Psoas muscle (tissue), 7 donors: ENCODE measurements at regions not wholly inside any gene's neighbourhood (a gene's known extent, or its start where the extent isn't known, plus 50 kb on each side); places are given as distances from the start of the nearest gene placed in this dataset.

Source experiments
- ATAC-seq, 4 donors: fragments of 200-7000 bp; cut with Tn5 transposase; one replicate each; pipeline ENCODE4 v1.9.1; 2020; ENCODE audit warnings: moderate library complexity in 3 of 4, mild to moderate bottlenecking in 2 of 4
- DNase-seq, 2 donors: peaks; one replicate each; pipeline ENCODE4 v3.0.0-alpha.2; 2020
- H3K27ac ChIP-seq: fragments of 200-600 bp; one replicate; pipeline ENCODE4 v1.8.0; 2022
- H3K27me3 ChIP-seq, 3 donors: fragments of 200-600 bp in 1 of 3; one replicate each; pipeline versions ENCODE4 v1.6.1 to v1.8.0; 2013 to 2022; ENCODE audit warnings: low read length in 2 of 3, mild to moderate bottlenecking in 2 of 3, moderate library complexity in 1 of 3; ENCODE audit not compliant: insufficient read depth in 3 of 3
- H3K36me3 ChIP-seq, 2 donors: fragments of 200-600 bp in 1 of 2; one replicate each; pipeline versions ENCODE4 v1.6.1 to v1.8.0; 2013 to 2022; ENCODE audit warnings: low read depth in 1 of 2, mild to moderate bottlenecking in 1 of 2, moderate library complexity in 1 of 2; ENCODE audit not compliant: insufficient read depth in 1 of 2
- H3K4me1 ChIP-seq: fragments of 200-600 bp; one replicate; pipeline ENCODE4 v1.8.0; 2022
- H3K4me3 ChIP-seq: fragments of 200-600 bp; one replicate; pipeline ENCODE4 v1.8.0; 2022; ENCODE audit warnings: mild to moderate bottlenecking
- H3K9me3 ChIP-seq: fragments of 200-600 bp; one replicate; pipeline ENCODE4 v1.8.0; 2022
- CTCF ChIP-seq: fragments of 200-600 bp; IDR thresholded peaks from one replicate; pipeline ENCODE4 v1.8.0; 2022; ENCODE audit warnings: antibody characterized with exemption
- WGBS, 3 donors: extraction: QIAGEN DNeasy Blood & Tissue Kit; methylation state at CpG; one replicate each; pipeline versions ENCODE4 v1.1.6 to v1.1.7; 2013; 5-methylcytosine and 5-hydroxymethylcytosine counted together
- intact Hi-C, 2 donors: fragments of 100-400 bp; cut with DNase I; formaldehyde crosslinking; loops; one replicate each; pipeline versions ENCODE4 v1.11.0 to v1.14.2; 2022
- donor health status: healthy with polysubstance abuse.
- donor health status: DM: no; HTN: no; CAD: no; lungs with moderate emphysema.
- donor health status: Bipolar disorder and iron deficiency.
- donor health status: healthy.
- donor health status: DM: yes; HTN: yes; CAD: no.
- donor health status: DM: no; HTN: no; CAD: no.
- donor health status: DM: yes; HTN: yes; CAD: no.

DNA sequence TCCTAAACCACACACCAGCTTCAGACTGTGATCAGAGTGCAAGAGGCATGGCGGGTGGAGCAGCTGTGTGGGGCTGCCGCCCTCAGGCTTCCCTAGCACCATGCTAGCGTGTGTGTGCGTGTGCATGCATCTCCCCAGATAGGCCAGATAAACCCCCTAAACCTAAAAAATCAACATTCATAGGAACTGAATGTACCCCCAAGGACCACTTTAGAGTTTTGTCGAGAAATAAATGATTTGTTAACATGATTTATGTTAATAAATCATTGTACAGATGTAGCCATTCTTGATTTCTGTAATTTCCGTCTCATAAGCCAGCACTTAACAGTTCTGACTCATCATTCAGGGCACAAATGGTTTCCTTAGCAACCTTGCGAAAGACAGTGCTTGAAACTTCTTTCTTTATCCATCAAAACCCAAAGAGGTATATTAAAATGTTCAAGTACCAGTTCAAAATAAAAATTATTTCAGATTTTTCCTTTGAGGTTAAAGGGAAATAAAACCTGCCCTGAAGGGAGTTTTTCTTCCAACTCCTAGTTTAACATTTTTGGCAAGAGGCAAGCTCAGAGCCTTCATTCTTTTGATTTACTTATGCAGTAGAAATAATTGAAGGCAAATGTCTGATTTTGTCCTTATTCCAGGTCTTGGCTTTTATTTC is 206.2 kb upstream of the RGS6 start:
- intact Hi-C loops: no loop called here
- Histone ChIP-seq H3K4me3 (no peak overlapping the region), H3K27me3 (no peaks in the 10 kb centered on the region), H3K27ac (no peak overlapping the region), H3K4me1 (no peaks in the 10 kb centered on the region), H3K36me3 (peaks cover 0 to 5% of the 10 kb centered on the region in 2 donors), H3K9me3 (no peaks in the 10 kb centered on the region)
- DNase-seq (no peak), ATAC-seq (no peak)
- TF ChIP-seq CTCF: no peak
- WGBS, 3 donors: 78 to 82% (median 80%) methylated on average over 7 of the region's 7 CpGs

DNA sequence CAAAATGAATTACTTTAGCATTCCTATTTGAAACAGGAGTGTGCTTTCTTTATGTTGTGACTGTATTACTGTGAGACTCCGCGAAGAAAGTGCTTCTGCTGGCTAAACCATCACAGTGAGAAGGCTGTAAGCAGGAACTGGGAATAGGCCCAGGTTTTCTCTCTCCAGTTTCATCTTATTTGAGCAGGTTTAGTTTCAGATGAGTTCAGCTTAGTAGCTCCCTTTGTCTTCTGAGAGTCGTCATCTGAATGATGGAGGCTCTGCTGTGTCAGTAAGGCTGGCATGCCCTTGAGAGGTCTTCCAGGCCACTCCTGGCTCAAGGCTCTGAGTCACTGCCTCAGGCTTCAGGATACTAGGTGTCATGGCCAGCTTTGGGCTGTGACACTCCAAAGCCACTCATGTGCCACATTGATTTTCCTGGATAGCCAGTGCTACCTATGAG is 205.6 kb upstream of the RGS6 start:
- TF ChIP-seq CTCF: no peak
- H3K27ac ChIP-seq: no peak overlapping the region
- 83 to 87% (median 84%) methylated on average over 3 of the region's 3 CpGs for WGBS, 3 donors
- ATAC-seq (no peak), DNase-seq (no peak)
- intact Hi-C loops: no loop called here
- H3K36me3 ChIP-seq: peaks cover 0 to 5% of the 10 kb centered on the region in 2 donors
- H3K4me1 ChIP-seq: no peaks in the 10 kb centered on the region
- no peaks in the 10 kb centered on the region for H3K9me3 ChIP-seq
- H3K4me3 ChIP-seq: no peak overlapping the region
- H3K27me3 ChIP-seq: no peaks in the 10 kb centered on the region

DNA sequence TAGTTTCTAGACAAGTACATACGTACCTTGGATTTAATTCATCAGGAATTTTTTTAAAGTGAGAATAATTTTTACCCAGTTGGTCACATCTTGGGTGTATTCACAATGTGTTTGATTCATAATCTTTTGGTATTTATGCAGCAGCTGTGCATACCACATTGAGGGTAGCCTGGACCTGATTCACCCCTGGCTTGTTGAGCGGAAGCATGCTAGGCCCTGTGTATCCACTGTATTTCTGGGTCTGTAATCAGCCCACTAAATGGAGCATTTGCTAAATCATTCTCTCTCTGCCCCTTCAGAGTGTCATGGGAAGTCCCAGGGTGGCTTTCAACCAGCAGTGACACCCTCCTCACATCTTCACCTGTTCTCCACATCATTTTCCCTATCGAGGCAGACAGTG is 203.8 kb upstream of the RGS6 start:
- H3K27ac ChIP-seq: no peak overlapping the region
- peaks cover 0 to 5% of the 10 kb centered on the region in 2 donors for H3K36me3 ChIP-seq
- no peaks in the 10 kb centered on the region for H3K4me1 ChIP-seq
- 62 to 74% (median 65%) methylated on average over 3 of the region's 3 CpGs for WGBS, 3 donors
- DNase-seq (no peak), ATAC-seq (no peak)
- no peak for TF ChIP-seq CTCF
- no peak overlapping the region for H3K4me3 ChIP-seq
- no peaks in the 10 kb centered on the region for H3K9me3 ChIP-seq
- H3K27me3 ChIP-seq: no peaks in the 10 kb centered on the region
- intact Hi-C loops: no loop called here

DNA sequence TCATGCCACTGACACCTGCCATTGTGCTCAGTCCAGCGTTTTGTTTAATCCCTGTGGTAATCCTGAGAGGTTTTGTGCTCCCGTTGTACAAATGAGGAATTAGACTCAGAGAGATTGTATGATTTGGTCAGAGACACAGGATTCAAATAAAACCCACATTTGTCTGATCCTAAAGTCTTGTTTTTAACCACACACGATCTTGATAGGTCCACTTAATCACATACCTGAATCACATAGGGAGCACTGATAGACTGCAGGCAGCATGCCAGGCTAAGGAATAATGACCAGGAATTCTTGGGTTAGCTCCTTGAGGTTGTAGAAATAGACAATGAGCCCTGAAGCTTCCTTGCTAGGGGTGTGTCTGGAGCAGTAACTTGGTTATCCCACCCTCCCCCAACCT is 202.6 kb upstream of the RGS6 start:
- Histone ChIP-seq H3K4me3 (no peak overlapping the region), H3K36me3 (peaks cover 0 to 4% of the 10 kb centered on the region in 2 donors), H3K9me3 (no peaks in the 10 kb centered on the region), H3K27me3 (no peaks in the 10 kb centered on the region), H3K4me1 (no peaks in the 10 kb centered on the region), H3K27ac (no peak overlapping the region)
- no peak for DNase-seq
- WGBS, 3 donors: 37 to 53% (median 46%) methylated on average over 3 of the region's 3 CpGs
- no peak for ATAC-seq
- TF ChIP-seq CTCF: no peak
- intact Hi-C loops: no loop called here

DNA sequence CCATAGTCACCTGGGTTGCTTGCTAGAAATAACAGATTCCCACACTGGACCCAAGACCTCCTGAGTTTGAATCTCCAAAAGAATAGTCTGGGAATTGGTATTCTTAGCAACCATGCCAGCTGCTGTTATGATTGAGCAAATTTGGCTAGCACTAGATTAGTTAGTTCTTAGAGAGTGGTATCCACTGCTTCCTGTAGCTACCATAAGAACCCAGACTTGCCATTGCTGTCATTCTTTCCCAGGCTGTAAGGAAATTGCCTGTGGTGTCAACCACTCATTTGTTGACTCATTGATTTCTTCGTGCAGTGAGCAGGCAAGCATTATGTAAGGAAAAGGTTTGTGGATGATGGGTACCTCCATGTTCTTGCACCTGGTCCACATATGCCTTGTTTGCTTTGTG is 201.8 kb upstream of the RGS6 start:
- intact Hi-C loops: no loop called here
- 90 to 93% (median 92%) methylated on average over 1 of the region's 1 CpG for WGBS, 3 donors
- peaks cover 0 to 5% of the 10 kb centered on the region in 2 donors for H3K36me3 ChIP-seq
- no peak for TF ChIP-seq CTCF
- H3K27ac ChIP-seq: no peak overlapping the region
- no peaks in the 10 kb centered on the region for H3K4me1 ChIP-seq
- no peaks in the 10 kb centered on the region for H3K9me3 ChIP-seq
- DNase-seq (no peak), ATAC-seq (no peak)
- H3K4me3 ChIP-seq: no peak overlapping the region
- H3K27me3 ChIP-seq: no peaks in the 10 kb centered on the region
